Smooth muscle cell (in vitro differentiated cells): ENCODE measurements at regions not wholly inside any gene's neighbourhood (a gene's known extent, or its start where the extent isn't known, plus 50 kb on each side); places are given as distances from the start of the nearest gene placed in this dataset.

Experiments used
- DNase-seq: peaks from one replicate; lab custom pipeline; 2025; ENCODE audit not compliant: unreplicated experiment; lab: John Stamatoyannopoulos, UW
- H2AFZ ChIP-seq: fragments of 200-600 bp; sonication (generic); 2 replicates; pipeline ENCODE4 v1.6.0; 2016; ENCODE audit warnings: antibody characterized with exemption, low read depth, mild to moderate bottlenecking
- H3F3A ChIP-seq: fragments of 200-600 bp; sonication (generic); 2 replicates; pipeline ENCODE4 v1.6.0; 2017; ENCODE audit warnings: antibody characterized with exemption, low read depth
- H3K27ac ChIP-seq: fragments of 200-600 bp; sonication (generic); 2 replicates; pipeline ENCODE4 v1.5.1; 2016; ENCODE audit warnings: low read depth, mild to moderate bottlenecking
- H3K27me3 ChIP-seq: fragments of 200-600 bp; sonication (generic); 2 replicates; pipeline ENCODE4 v1.6.1; 2016; ENCODE audit warnings: low read depth, mild to moderate bottlenecking
- H3K36me3 ChIP-seq: fragments of 200-600 bp; sonication (generic); 2 replicates; pipeline ENCODE4 v1.5.1; 2016; ENCODE audit warnings: low read depth
- H3K4me1 ChIP-seq: fragments of 200-600 bp; sonication (generic); 2 replicates; pipeline ENCODE4 v1.5.1; 2016; ENCODE audit warnings: low read depth
- H3K4me2 ChIP-seq: fragments of 200-600 bp; sonication (generic); 2 replicates; pipeline ENCODE4 v1.6.0; 2016; ENCODE audit warnings: mild to moderate bottlenecking
- H3K4me3 ChIP-seq: fragments of 200-600 bp; sonication (generic); 2 replicates; pipeline ENCODE4 v1.5.1; 2016; ENCODE audit warnings: mild to moderate bottlenecking
- H3K79me2 ChIP-seq: fragments of 200-600 bp; sonication (generic); 2 replicates; pipeline ENCODE4 v1.6.0; 2016; ENCODE audit warnings: low read depth, mild to moderate bottlenecking
- H3K9ac ChIP-seq: fragments of 200-600 bp; sonication (generic); 2 replicates; pipeline ENCODE4 v1.6.0; 2016; ENCODE audit warnings: low read depth
- H3K9me3 ChIP-seq: fragments of 200-600 bp; sonication (generic); replicated peaks from 2 replicates; pipeline ENCODE4 v1.5.1; 2016; ENCODE audit warnings: low read depth
- H4K20me1 ChIP-seq: fragments of 200-600 bp; sonication (generic); 2 replicates; pipeline ENCODE4 v1.6.0; 2016; ENCODE audit warnings: low read depth
- WGBS: methylation state at CpG from one replicate; pipeline ENCODE4 v1.1.7; 2016; ENCODE audit warnings: low lambda C conversion rate; 5-methylcytosine and 5-hydroxymethylcytosine counted together
- TF ChIP-seq, protein P1 (sequence below): fragments of 200-600 bp; sonication (generic); IDR thresholded peaks from 2 replicates; pipeline ENCODE4 v1.5.1; 2017; ENCODE audit warnings: borderline replicate concordance, mild to moderate bottlenecking, antibody characterized with exemption; ENCODE audit not compliant: insufficient read depth, poor library complexity, severe bottlenecking

DNA sequence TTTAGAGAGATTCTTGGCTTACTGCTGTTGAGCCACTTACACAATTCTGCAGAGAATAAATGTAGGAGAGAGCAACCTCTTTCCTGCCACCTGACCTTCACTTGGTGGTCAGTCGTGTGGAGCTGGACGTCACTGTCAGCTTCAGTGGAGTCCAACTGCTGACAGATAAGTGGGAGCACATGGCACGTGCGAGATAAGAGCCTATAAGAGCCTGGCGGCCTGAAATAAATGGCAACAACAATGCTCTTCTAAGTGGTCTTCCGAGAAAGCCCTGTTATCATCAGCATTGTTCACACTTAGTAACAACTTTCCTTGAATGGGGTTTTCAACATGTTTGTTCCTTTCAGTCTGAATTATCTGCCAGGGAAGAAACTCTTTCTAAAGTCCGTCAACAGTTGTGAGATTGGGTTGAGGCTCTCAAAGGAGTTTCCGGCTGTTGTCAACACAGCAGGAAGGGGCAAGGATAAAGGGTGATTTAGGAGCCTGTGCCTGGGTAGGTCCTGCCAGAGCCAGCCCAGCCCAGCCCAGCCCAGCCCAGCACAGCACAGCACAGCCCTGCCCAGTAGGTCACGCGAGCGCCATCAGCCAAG is 57.2 kb upstream of the RUNX1 start:
- Histone ChIP-seq H3K9me3 (no peaks in the 10 kb centered on the region), H3K27ac (no peak overlapping the region), H3K4me1 (no peaks in the 10 kb centered on the region), H3K27me3 (no peaks in the 10 kb centered on the region), H3F3A (no peaks in the 10 kb centered on the region), H3K4me3 (no peak overlapping the region), H3K4me2 (no peak overlapping the region), H2AFZ (peak overlapping the region; percentile 7), H3K36me3 (no peaks in the 10 kb centered on the region), H4K20me1 (no peaks in the 10 kb centered on the region), H3K79me2 (no peaks in the 10 kb centered on the region), H3K9ac (no peak overlapping the region)
- TF ChIP-seq, protein P1, sequence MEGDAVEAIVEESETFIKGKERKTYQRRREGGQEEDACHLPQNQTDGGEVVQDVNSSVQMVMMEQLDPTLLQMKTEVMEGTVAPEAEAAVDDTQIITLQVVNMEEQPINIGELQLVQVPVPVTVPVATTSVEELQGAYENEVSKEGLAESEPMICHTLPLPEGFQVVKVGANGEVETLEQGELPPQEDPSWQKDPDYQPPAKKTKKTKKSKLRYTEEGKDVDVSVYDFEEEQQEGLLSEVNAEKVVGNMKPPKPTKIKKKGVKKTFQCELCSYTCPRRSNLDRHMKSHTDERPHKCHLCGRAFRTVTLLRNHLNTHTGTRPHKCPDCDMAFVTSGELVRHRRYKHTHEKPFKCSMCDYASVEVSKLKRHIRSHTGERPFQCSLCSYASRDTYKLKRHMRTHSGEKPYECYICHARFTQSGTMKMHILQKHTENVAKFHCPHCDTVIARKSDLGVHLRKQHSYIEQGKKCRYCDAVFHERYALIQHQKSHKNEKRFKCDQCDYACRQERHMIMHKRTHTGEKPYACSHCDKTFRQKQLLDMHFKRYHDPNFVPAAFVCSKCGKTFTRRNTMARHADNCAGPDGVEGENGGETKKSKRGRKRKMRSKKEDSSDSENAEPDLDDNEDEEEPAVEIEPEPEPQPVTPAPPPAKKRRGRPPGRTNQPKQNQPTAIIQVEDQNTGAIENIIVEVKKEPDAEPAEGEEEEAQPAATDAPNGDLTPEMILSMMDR: no peak
- no peak for DNase-seq
- 55% methylated on average over 11 of the region's 11 CpGs for WGBS

DNA sequence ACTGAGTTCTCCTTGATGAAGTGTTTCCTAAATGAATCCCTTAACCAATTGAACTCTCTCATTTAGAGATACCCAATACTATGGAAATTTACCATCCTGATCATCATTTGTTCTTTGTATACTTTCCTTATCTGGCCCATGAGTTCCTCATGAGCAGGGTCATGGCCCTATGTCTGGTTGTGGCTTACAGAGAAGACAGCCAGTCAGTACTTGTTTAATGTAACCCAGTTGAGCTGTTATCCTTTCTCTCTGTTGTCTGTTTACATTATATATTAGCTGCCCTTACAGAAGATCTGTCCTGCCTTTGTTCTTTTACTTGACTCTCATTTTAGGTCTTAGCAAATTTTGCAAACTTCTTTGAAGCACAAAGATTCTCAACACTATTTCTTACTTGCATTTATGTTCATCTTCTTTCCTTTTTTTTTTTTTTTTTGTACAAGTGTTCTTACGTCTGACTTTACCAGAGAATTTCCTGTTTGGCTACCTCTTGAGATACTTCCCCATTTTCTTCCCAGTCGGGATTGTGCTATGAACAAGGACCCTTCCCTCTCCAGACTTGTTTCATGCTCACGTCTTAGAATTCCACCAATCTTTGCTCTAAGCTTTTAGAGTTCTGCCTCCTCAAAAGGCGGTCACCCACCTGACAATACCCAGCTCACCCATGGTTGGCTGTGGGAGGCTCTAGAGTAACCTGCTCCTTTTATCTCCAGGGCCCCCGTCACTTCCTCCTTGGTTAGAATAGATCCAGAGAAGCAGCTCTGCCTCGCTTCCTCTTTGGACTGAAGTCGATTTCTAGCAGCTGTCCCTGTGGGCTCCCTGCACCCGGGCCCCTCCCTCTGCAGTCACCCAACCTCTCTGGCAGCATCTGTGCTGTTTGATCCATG is 53.6 kb upstream of the RUNX1 start:
- TF ChIP-seq, protein P1: no peak
- Histone ChIP-seq H3K36me3 (no peaks in the 10 kb centered on the region), H3K4me3 (no peak overlapping the region), H3K9ac (no peak overlapping the region), H3K9me3 (no peaks in the 10 kb centered on the region), H3K27me3 (no peaks in the 10 kb centered on the region), H2AFZ (peak overlapping the region; percentile 24), H3F3A (no peaks in the 10 kb centered on the region), H3K4me1 (no peaks in the 10 kb centered on the region), H4K20me1 (no peaks in the 10 kb centered on the region), H3K4me2 (peak overlapping the region; percentile 10), H3K79me2 (no peaks in the 10 kb centered on the region), H3K27ac (no peak overlapping the region)
- no peak for DNase-seq
- 59% methylated on average over 8 of the region's 8 CpGs for WGBS

DNA sequence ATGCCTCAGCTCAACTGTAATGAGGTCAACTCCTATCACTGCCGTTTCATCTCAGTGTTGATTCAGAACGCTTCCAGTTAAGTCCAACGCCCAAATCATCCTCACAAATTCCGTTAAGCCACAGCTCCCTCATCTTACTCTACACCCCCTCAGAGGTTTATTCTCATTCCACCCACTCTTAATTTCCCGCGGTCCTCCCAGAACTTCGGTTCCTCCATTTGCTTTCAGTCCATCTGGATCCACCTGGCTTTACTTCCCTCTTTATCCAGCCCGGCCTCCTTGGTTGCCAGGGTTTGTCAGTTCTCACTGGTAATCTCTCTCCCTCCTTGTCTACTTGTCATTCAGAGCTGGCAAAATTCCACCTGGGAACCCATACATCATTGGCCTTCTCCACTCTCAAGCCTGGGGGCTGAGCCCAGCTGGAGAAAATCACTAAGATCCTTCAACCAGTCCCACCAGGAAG is 51.3 kb upstream of the RUNX1 start:
- Histone ChIP-seq H3K27me3 (no peaks in the 10 kb centered on the region), H2AFZ (no peak overlapping the region), H3K4me1 (no peaks in the 10 kb centered on the region), H3K36me3 (no peaks in the 10 kb centered on the region), H3K9ac (no peak overlapping the region), H4K20me1 (no peaks in the 10 kb centered on the region), H3F3A (no peaks in the 10 kb centered on the region), H3K4me2 (no peak overlapping the region), H3K4me3 (no peak overlapping the region), H3K79me2 (no peaks in the 10 kb centered on the region), H3K27ac (no peak overlapping the region), H3K9me3 (no peaks in the 10 kb centered on the region)
- WGBS: 77% methylated on average over 8 of the region's 8 CpGs
- TF ChIP-seq, protein P1: no peak
- no peak for DNase-seq
